Stimulated activated CD8-positive, alpha-beta memory T cell treated with anti-CD3 and anti-CD28 coated beads, Interleukin-7, amount 100 ng/mL, for 4 hours (primary cell): ENCODE measurements at regions not wholly inside any gene's neighbourhood (a gene's known extent, or its start where the extent isn't known, plus 50 kb on each side); places are given as distances from the start of the nearest gene placed in this dataset.

Source experiments
- DNase-seq, 2 donors: peaks; one replicate each; pipeline ENCODE4 v3.0.0-alpha.2; 2020; ENCODE audit warnings: low read depth in 2 of 2

DNA sequence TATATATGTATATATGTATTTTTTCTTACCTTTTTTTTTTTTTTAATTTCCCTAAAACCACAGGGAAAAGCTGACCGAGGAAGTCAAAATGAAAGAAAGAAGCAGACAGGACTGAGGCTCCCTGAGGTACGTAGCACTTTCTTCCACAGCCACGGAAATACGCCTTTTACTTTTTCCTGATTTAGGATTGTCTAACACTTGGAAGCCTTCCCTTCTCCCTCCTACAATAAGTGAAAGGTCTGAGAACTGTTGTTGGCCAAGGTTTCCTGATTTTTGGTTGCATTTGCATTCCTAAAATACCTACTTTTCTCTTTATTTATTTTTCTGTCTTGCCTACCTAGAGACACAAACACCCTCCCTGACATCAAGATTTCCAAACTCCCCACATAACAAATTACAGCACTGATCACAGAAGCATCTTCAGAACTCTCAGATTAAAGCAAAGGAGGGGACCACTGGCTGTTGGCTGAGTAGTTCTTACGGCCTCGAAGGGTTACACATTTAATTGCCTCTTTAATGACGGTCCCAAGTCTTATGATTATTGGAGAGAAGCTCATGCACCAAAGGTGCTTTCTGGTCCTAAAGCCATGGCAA is 778.5 kb upstream of the FANCL start:
- DNase-seq, result no peak

DNA sequence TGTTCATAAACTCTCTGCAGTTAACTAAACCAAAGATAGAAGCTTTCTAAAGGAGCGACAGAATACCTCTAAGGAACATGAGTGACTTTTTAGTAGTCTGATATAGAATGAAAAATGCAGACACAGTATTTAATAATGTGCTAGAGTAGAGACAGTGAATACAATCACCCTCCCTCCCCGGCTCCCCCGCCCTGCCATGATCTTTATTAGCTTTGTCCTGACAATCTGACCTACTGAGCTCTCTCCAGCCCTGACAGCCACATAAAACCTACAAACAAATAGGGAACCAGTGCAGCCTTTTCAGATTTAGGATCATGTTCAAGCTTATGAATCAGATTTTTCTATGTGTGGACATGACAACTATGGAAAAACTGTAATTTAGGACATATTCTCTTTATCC is 777.6 kb upstream of the FANCL start:
- no peak for DNase-seq

DNA sequence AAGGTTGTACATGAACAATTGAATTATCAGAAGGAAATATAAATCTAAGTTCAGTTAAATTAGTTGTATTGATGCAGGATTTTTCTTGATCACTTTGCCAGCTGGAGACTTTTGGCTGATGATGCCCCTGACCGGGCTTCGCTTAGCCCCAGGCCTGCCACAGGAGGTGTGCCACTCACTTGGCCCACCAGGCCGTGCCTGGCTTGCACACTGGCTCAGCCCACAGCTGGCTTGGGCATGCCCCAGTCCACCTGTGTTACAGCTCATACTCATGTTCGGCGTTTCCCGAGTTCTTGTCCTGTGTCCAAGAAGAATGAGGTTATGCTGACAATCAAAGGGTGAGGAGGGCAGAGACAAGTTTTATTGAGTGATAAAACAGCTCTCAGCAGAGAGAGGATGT is 773.9 kb upstream of the FANCL start:
- DNase-seq, result no peak

GRCh38 chr2:59012971-59013370 is 771.8 kb upstream of the FANCL start:
- no peak for DNase-seq

DNA sequence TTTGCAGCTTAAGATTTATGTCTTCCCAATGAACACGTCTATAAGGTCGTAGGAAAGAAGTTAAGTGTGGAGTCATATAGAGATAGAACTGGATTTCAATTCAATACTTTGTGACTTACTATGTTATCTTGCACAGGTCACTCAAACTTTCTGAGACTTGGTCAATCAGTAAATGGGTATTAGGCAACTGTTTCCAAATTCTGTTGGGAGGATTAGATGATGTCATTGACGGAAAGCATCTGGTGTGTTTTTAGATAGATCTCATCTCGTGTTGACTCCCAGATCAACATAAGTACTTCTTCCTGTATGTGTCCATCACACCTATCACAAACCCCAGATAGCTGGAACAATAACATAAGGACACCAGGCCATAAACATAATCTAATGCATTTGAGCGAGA is 771.1 kb upstream of the FANCL start:
- no peak for DNase-seq

GRCh38 chr2:59008950-59009349 is 767.8 kb upstream of the FANCL start:
- no peak for DNase-seq

GRCh38 chr2:59005836-59006615 is 764.9 kb upstream of the FANCL start:
- DNase-seq, result no peak

- DNase-seq, result no peak
Observed at GRCh38 chr2:59004621-59005020, 763.5 kb upstream of the FANCL start.

DNA sequence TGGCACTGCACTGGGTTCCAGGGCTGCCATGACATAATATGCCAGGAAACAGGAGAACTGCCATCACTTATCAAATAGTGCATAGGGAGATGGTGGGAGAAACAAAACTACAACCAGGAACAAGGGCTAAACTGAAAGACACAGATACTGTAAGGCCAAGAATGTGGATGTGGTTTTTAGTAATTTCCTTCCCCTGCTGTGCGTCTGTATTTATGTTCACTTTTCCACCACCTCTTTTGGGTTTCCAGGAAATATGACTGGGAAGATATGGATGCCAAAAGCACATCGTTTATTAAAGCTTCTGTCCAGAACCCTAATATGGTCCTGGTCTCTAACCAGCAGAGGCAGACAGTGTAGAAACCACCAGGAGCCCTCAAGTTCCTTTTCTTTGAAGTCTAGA is 759.7 kb upstream of the FANCL start:
- no peak for DNase-seq

- DNase-seq, result no peak
Observed at GRCh38 chr2:58992062-58992706, 751.1 kb upstream of the FANCL start.

DNA sequence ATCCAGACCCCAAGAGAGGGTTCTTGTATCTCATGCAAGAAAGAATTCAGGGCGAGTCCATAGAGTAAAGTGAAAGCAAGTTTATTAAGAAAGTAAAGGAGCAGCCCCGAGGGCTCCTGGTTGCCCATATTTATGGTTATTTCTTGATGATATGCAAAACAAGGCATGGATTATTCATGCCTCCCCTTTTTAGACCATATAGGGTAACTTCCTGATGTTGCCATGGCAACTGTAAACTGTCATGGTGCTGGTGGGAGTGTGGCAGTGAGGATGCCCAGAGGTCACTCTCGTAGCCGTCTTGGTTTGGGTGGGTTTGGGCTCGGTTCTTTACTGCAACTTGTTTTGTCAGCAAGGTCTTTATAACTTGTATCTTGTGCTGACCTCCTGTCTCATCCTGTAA is 750.2 kb upstream of the FANCL start:
- no peak for DNase-seq

DNA sequence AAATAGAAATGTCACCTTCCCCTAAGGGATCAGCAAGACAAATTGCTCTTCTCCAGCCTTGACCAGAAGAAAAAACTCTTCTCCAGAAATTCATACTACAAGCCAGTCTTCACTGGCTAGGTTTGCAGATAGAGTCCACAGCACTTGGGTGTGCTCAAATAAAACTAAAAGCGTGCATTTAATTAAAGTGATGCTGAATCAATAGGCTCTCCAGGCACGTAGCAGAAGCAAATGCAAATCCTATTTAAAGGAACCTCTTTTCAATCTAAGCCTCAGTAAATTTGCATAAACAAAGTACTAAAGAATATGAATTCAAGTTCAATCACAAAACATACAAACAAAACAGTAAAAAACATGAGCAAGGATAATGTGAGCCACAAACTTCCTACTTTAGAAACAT is 744.4 kb upstream of the FANCL start:
- no peak for DNase-seq

DNA sequence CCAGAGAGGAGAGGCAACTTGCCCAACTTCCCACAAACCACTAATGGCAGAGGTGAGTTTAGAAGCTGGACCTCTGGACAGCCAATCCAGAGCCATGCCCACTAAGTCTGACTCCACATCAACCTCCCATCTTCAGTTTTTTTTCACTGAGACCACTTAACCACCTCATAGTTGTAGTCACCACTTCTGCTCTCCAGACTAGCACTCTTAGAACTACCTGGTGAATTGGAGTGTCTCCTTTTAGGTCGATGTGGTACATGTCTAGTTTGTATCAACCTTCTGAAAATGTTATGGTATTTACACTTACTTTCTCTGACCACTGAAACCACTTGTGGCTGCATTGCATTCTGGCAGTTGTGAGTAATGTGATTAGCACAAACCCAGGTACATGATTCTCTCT is 743.6 kb upstream of the FANCL start:
- DNase-seq, result no peak

GRCh38 chr2:58983111-58983510 is 742.0 kb upstream of the FANCL start:
- DNase-seq, result no peak

- DNase-seq, result no peak
Observed at GRCh38 chr2:58981237-58981636, 740.1 kb upstream of the FANCL start.

- no peak for DNase-seq
Observed at GRCh38 chr2:58976375-58977071, 735.4 kb upstream of the FANCL start.

GRCh38 chr2:58974881-58975280 is 733.8 kb upstream of the FANCL start:
- no peak for DNase-seq

- no peak for DNase-seq
Observed at GRCh38 chr2:58974426-58974825, 733.3 kb upstream of the FANCL start.

GRCh38 chr2:58973811-58974281 is 732.7 kb upstream of the FANCL start:
- DNase-seq, result no peak

DNA sequence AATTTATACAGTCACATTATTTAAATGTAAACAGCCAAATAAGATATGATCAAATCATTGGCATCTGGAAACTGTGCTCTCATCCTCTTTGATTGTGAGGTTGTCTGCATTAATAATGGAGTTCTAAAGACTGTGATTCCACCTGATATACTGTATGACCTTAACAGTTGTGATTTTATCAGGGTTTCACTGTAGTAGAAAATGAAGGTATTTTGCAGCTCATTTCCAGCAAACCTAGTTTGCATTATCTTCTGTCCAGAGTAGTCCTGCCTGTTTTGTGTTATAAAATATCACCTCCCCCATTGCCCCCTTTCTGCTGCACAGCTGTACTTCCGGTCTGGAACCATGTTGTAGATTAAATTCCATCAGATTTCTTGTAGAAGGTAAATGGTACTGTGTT is 731.6 kb upstream of the FANCL start:
- no peak for DNase-seq

GRCh38 chr2:58971511-58972360 is 730.6 kb upstream of the FANCL start:
- no peak for DNase-seq

DNA sequence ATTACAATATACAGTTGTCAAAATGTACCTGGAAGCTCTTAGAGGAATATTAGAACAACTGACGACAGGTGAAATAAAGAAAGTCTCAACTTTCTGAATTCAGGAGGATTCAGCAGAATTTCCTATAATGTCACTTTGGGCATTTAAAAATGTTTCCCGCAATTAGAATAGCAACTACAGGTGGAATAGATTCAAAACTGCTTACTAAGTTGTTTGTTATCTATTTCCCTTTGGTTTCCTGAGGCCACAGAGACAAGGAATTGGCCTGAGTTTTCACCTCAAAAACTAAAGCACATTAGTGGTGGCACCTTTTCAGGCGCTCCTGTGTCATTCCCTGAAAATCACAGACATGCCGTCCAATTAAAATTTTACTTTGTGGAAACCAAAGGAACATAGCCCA is 729.2 kb upstream of the FANCL start:
- DNase-seq, result no peak
